ENCODE measurements at regions not wholly inside any gene's neighbourhood (a gene's known extent, or its start where the extent isn't known, plus 50 kb on each side); places are given as distances from the start of the nearest gene placed in this dataset.

- ChIA-PET CTCF (no interaction called here), POLR2A (no interaction called here)
- Mint-ChIP-seq H3K27me3 (no peaks in the 10 kb centered on the region), H3K36me3 (ENCODE audit: low read depth) (no peaks in the 10 kb centered on the region), H3K9me3 (peaks cover 5% of the 10 kb centered on the region), H3K4me3 (no peak overlapping the region), H3K4me1 (ENCODE audit: low read depth) (no peaks in the 10 kb centered on the region), H3K27ac (no peak overlapping the region)
- intact Hi-C loops (cut with micrococcal nuclease) = no loop called here
- no peak for DNase-seq
- no peak for TF ChIP-seq CTCF (IDR thresholded peaks at IDR 0.05)
- ATAC-seq = no peak
These were observed 136.4 kb upstream of the PCDH9 start for GRCh38 chr13:67366533-67366932.

- intact Hi-C loops (cut with micrococcal nuclease) = no loop called here
- Mint-ChIP-seq H3K36me3 (ENCODE audit: low read depth) (no peaks in the 10 kb centered on the region), H3K27ac (no peak overlapping the region), H3K27me3 (no peaks in the 10 kb centered on the region), H3K4me3 (no peak overlapping the region), H3K4me1 (ENCODE audit: low read depth) (no peaks in the 10 kb centered on the region), H3K9me3 (peaks cover under 1% of the 10 kb centered on the region)
- no peak for ATAC-seq
- no peak for DNase-seq
- no peak for TF ChIP-seq CTCF (IDR thresholded peaks at IDR 0.05)
- POLR2A ChIA-PET = no interaction called here
- CTCF ChIA-PET = no interaction called here
These were observed 125.8 kb upstream of the PCDH9 start for GRCh38 chr13:67355812-67356476.

GRCh38 chr13:67353941-67354340 is 123.8 kb upstream of the PCDH9 start:
- H3K27me3 Mint-ChIP-seq = no peaks in the 10 kb centered on the region
- H3K4me3 Mint-ChIP-seq = no peak overlapping the region
- H3K36me3 Mint-ChIP-seq (ENCODE audit: low read depth) = no peaks in the 10 kb centered on the region
- H3K4me1 Mint-ChIP-seq (ENCODE audit: low read depth) = no peaks in the 10 kb centered on the region
- intact Hi-C loops (cut with micrococcal nuclease) = no loop called here
- ATAC-seq (no peak), DNase-seq (no peak)
- TF ChIP-seq CTCF (IDR thresholded peaks at IDR 0.05) = no peak
- H3K9me3 Mint-ChIP-seq = peaks cover 5% of the 10 kb centered on the region
- no peak overlapping the region for H3K27ac Mint-ChIP-seq
- POLR2A ChIA-PET = no interaction called here
- CTCF ChIA-PET = no interaction called here

- POLR2A ChIA-PET = no interaction called here
- CTCF ChIA-PET = no interaction called here
- no peaks in the 10 kb centered on the region for H3K4me1 Mint-ChIP-seq (ENCODE audit: low read depth)
- no peak overlapping the region for H3K4me3 Mint-ChIP-seq
- H3K9me3 Mint-ChIP-seq = peaks cover 5% of the 10 kb centered on the region
- H3K27ac Mint-ChIP-seq = no peak overlapping the region
- TF ChIP-seq CTCF (IDR thresholded peaks at IDR 0.05) = no peak
- intact Hi-C loops (cut with micrococcal nuclease) = no loop called here
- ATAC-seq (no peak), DNase-seq (no peak)
- H3K36me3 Mint-ChIP-seq (ENCODE audit: low read depth) = no peaks in the 10 kb centered on the region
- no peaks in the 10 kb centered on the region for H3K27me3 Mint-ChIP-seq
These were observed 122.9 kb upstream of the PCDH9 start for GRCh38 chr13:67353031-67353430.

GRCh38 chr13:67351909-67352308 is 121.8 kb upstream of the PCDH9 start:
- ATAC-seq (no peak), DNase-seq (no peak)
- H3K4me3 Mint-ChIP-seq = no peak overlapping the region
- CTCF ChIA-PET = no interaction called here
- no peak overlapping the region for H3K27ac Mint-ChIP-seq
- peaks cover 6% of the 10 kb centered on the region for H3K9me3 Mint-ChIP-seq
- intact Hi-C loops (cut with micrococcal nuclease) = no loop called here
- no peaks in the 10 kb centered on the region for H3K27me3 Mint-ChIP-seq
- H3K36me3 Mint-ChIP-seq (ENCODE audit: low read depth) = no peaks in the 10 kb centered on the region
- TF ChIP-seq CTCF (IDR thresholded peaks at IDR 0.05) = no peak
- no peaks in the 10 kb centered on the region for H3K4me1 Mint-ChIP-seq (ENCODE audit: low read depth)
- POLR2A ChIA-PET = no interaction called here

All from activated CD8-positive, alpha-beta T cell treated with anti-CD3 and anti-CD28 coated beads for 36 hours (primary cell).